A549 (cell line): ENCODE measurements at regions not wholly inside any gene's neighbourhood (a gene's known extent, or its start where the extent isn't known, plus 50 kb on each side); places are given as distances from the start of the nearest gene placed in this dataset.
"Not testable (repeated sequence)": the region's sequence is repeated elsewhere in the genome, so short reads cannot be mapped to it uniquely, and the experiment has no call there.

Source experiments
- ATAC-seq, 2 experiments: fragments of 200-7000 bp in 1 of 2; fragments of >200 bp in 1 of 2; cut with Nextera tagmentation in 1 of 2; cut with Tn5 transposase in 1 of 2; 3 replicates each; pipeline versions ENCODE4 v1.8.0 to v1.9.1; 2018 to 2020; ENCODE audit warnings: mild to moderate bottlenecking in 1 of 2, moderate library complexity in 1 of 2
- CTCF ChIA-PET: fragments of 300-600 bp; sonication (Branson Sonifier 250); formaldehyde crosslinking; extraction: SDS; loops from one replicate; lab custom pipeline; 2021; ENCODE audit warnings: antibody characterized with exemption, inconsistent platforms; lab: Yijun Ruan, JAX
- POLR2A ChIA-PET: fragments of 350-600 bp; formaldehyde crosslinking; extraction: SDS; loops from one replicate; lab custom pipeline; 2021; ENCODE audit warnings: antibody characterized with exemption, inconsistent platforms; lab: Yijun Ruan, JAX
- DNase-seq, 2 experiments: peaks; one replicate each; pipeline versions ENCODE4 v3.0.0 to v3.0.0-alpha.2; 2011 to 2016; ENCODE audit warnings: low read depth in 1 of 2, low spot score in 1 of 2
- FAIRE-seq: peaks from 2 replicates; lab custom pipeline; 2011; peaks lifted over from hg19 to GRCh38; lab: Jason Lieb, UNC
- H3K27ac ChIP-seq, 2 experiments: fragments of >200 bp; sonication (Bioruptor Twin); formaldehyde crosslinking; 3 replicates each; pipeline ENCODE4 v1.5.1; 2016 to 2017
- H3K4me1 ChIP-seq: fragments of >200 bp; sonication (Bioruptor Twin); formaldehyde crosslinking; 3 replicates; pipeline ENCODE4 v1.6.1; 2016
- H3K4me2 ChIP-seq: fragments of >200 bp; sonication (Bioruptor Twin); formaldehyde crosslinking; 3 replicates; pipeline ENCODE4 v1.6.1; 2016
- H3K4me3 ChIP-seq: fragments of >200 bp; sonication (Bioruptor Twin); formaldehyde crosslinking; 3 replicates; pipeline ENCODE4 v1.5.1; 2016
- H3K9me3 ChIP-seq: fragments of >200 bp; sonication (Bioruptor Twin); formaldehyde crosslinking; 3 replicates; pipeline ENCODE4 v1.6.1; 2016
- BCL3 ChIP-seq: fragments of >200 bp; sonication (Bioruptor Twin); formaldehyde crosslinking; IDR thresholded peaks from 3 replicates; pipeline ENCODE4 v1.6.1; 2016
- BHLHE40 ChIP-seq: IDR thresholded peaks from 2 replicates; pipeline ENCODE4 v1.6.1; 2012; ENCODE audit warnings: low read depth, low read length, inconsistent platforms
- CEBPB ChIP-seq, 2 experiments: fragments of >200 bp in 1 of 2; sonication (Bioruptor Twin) in 1 of 2; formaldehyde crosslinking in 1 of 2; IDR thresholded peaks; 2 replicates each; pipeline ENCODE4 v1.6.1; 2012 to 2016
- CHD2 ChIP-seq: fragments of 150-350 bp; IDR thresholded peaks from 2 replicates; pipeline ENCODE4 v1.6.1; 2014; ENCODE audit warnings: low read length; ENCODE audit not compliant: partially characterized antibody
- CHD4 ChIP-seq: fragments of 200-600 bp; sonication (generic); IDR thresholded peaks from 2 replicates; pipeline ENCODE4 v1.6.1; 2016; ENCODE audit warnings: antibody characterized with exemption, mild to moderate bottlenecking, borderline replicate concordance
- CTCF ChIP-seq: fragments of >200 bp; sonication (Bioruptor Twin); formaldehyde crosslinking; IDR thresholded peaks from 3 replicates; pipeline ENCODE4 v1.5.1; 2016
- E2F6 ChIP-seq: IDR thresholded peaks from 2 replicates; pipeline ENCODE4 v1.6.1; 2012; ENCODE audit warnings: low read depth, borderline replicate concordance
- EP300 ChIP-seq, 2 experiments: fragments of >200 bp; sonication (Bioruptor Twin); formaldehyde crosslinking; IDR thresholded peaks; 2 replicates in 1 of 2; 3 replicates in 1 of 2; pipeline ENCODE4 v1.6.1; 2016 to 2017
- FOXS1 ChIP-seq: fragments of 250-450 bp; sonication (Bioruptor Pico); IDR thresholded peaks from 2 replicates; pipeline ENCODE4 v1.5.0; 2020; ENCODE audit warnings: mild to moderate bottlenecking, moderate library complexity
- HDAC2 ChIP-seq: fragments of 200-600 bp; sonication (generic); IDR thresholded peaks from 2 replicates; pipeline ENCODE4 v1.6.1; 2016
- HOXA7 ChIP-seq: fragments of 250-450 bp; sonication (Bioruptor Pico); IDR thresholded peaks from 2 replicates; pipeline ENCODE4 v1.5.0; 2020; ENCODE audit warnings: mild to moderate bottlenecking, moderate library complexity
- HOXB13 ChIP-seq: fragments of 250-450 bp; sonication (Bioruptor Pico); IDR thresholded peaks from 2 replicates; pipeline ENCODE4 v1.5.0; 2020; ENCODE audit warnings: low read depth, mild to moderate bottlenecking, moderate library complexity
- HOXB5 ChIP-seq: fragments of 250-450 bp; sonication (Bioruptor Pico); IDR thresholded peaks from 2 replicates; pipeline ENCODE4 v1.5.0; 2020; ENCODE audit warnings: mild to moderate bottlenecking, moderate library complexity
- JUNB ChIP-seq: fragments of >200 bp; sonication (Bioruptor Twin); formaldehyde crosslinking; IDR thresholded peaks from 2 replicates; pipeline ENCODE4 v1.6.1; 2016
- KDM1A ChIP-seq: fragments of 200-600 bp; sonication (generic); IDR thresholded peaks from 2 replicates; pipeline ENCODE4 v1.6.1; 2016; ENCODE audit warnings: low read depth, mild to moderate bottlenecking
- MAFK ChIP-seq: fragments of 450-650 bp; IDR thresholded peaks from 2 replicates; pipeline ENCODE4 v1.6.1; 2014; ENCODE audit not compliant: partially characterized antibody
- MAZ ChIP-seq: fragments of 150-350 bp; IDR thresholded peaks from 2 replicates; pipeline ENCODE4 v1.6.1; 2014; ENCODE audit warnings: antibody characterized with exemption, low read depth, low read length, borderline replicate concordance
- NFE2L2 ChIP-seq: fragments of 150-350 bp; conservative IDR thresholded peaks from 2 replicates; pipeline ENCODE4 v1.6.1; 2014; ENCODE audit warnings: low read length
- RAD21 ChIP-seq, 2 experiments: fragments of >200 bp in 1 of 2; sonication (Bioruptor Twin) in 1 of 2; formaldehyde crosslinking in 1 of 2; IDR thresholded peaks in 1 of 2; conservative IDR thresholded peaks in 1 of 2; 2 replicates in 1 of 2; 3 replicates in 1 of 2; pipeline ENCODE4 v1.6.1; 2012 to 2018; ENCODE audit warnings: inconsistent platforms in 1 of 2
- RARB ChIP-seq: fragments of 250-450 bp; sonication (Bioruptor Pico); IDR thresholded peaks from 2 replicates; pipeline ENCODE4 v1.8.0; 2021; ENCODE audit warnings: mild to moderate bottlenecking, moderate library complexity
- RNF2 ChIP-seq: fragments of 200-600 bp; sonication (generic); IDR thresholded peaks from 2 replicates; pipeline ENCODE4 v1.6.1; 2016; ENCODE audit warnings: low read depth, mild to moderate bottlenecking, antibody characterized with exemption, moderate library complexity, borderline replicate concordance
- SMC3 ChIP-seq: fragments of >200 bp; sonication (Bioruptor Twin); formaldehyde crosslinking; IDR thresholded peaks from 3 replicates; pipeline ENCODE4 v1.6.1; 2018; ENCODE audit warnings: inconsistent platforms
- USF2 ChIP-seq: fragments of 450-650 bp; IDR thresholded peaks from 2 replicates; pipeline ENCODE4 v1.6.1; 2014; ENCODE audit warnings: antibody characterized with exemption
- ZC3H11A ChIP-seq: fragments of 450-650 bp; IDR thresholded peaks from 2 replicates; pipeline ENCODE4 v1.6.1; 2014; ENCODE audit warnings: antibody characterized with exemption, mild to moderate bottlenecking
- WGBS: methylation state at CpG from one replicate; pipeline ENCODE4 v1.1.6; 2017; ENCODE audit errors: missing lambda C conversion rate; 5-methylcytosine and 5-hydroxymethylcytosine counted together

GRCh38 chr2:88880441-88880953 is 189.0 kb downstream of the RPIA start:
- ChIA-PET CTCF (interaction anchor here (0.6 to 2.8 kb wide), 31 partner anchors 9 to 275 kb away, joined by 3 to 29 read pairs (median 4); no protein-coding TSS in a partner anchor), POLR2A (no interaction called here)
- Histone ChIP-seq H3K9me3 (no peaks in the 10 kb centered on the region), H3K4me1 (0 out of 3 replicates have a peak, but pooled peaks cover 2% of the 10 kb centered on the region)
- peak; percentile 88 for FAIRE-seq
- TF ChIP-seq RAD21 (conservative IDR thresholded peaks at IDR 0.05 in 1 of 2, IDR thresholded peaks at IDR 0.05 in 1 of 2) (peak; percentile 66 to 73), SMC3 (peak; percentile 78), JUNB (no peak), CTCF (peak; percentile 84)
- TF ChIP-seq, all 56 proteins: peak for 3
- WGBS = 5% methylated on average over 11 of the region's 11 CpGs
- peak; percentile 82 to 92; a peak in 5 of 6 replicates for ATAC-seq
- Histone ChIP-seq H3K4me3 (no peak overlapping the region), H3K27ac (no peak overlapping the region), H3K4me2 (no peak overlapping the region)
- DNase-seq = peak; percentile 43 to 65

GRCh38 chr2:88885275-88885674 is 193.8 kb downstream of the RPIA start:
- no peak overlapping the region for H3K27ac ChIP-seq
- no peaks in the 10 kb centered on the region for H3K9me3 ChIP-seq
- no peak overlapping the region for H3K4me3 ChIP-seq
- H3K4me1 ChIP-seq = 0 out of 3 replicates have a peak, but pooled peaks cover 2% of the 10 kb centered on the region
- FAIRE-seq (no peak), DNase-seq (no peak), ATAC-seq (no peak)
- CTCF ChIA-PET = interaction anchor here (1.2 to 4.4 kb wide), 2 partner anchors 11 to 19 kb away, joined by 5 to 19 read pairs; no protein-coding TSS in a partner anchor
- whole genome bisulfite sequencing = 9% methylated on average over 3 of the region's 3 CpGs
- POLR2A ChIA-PET = no interaction called here
- H3K4me2 ChIP-seq = no peak overlapping the region
- no peak for TF ChIP-seq MAFK
- no peak for TF ChIP-seq EP300 (IDR thresholded peaks at IDR 0.05)
- TF ChIP-seq NFE2L2 = no peak
- no peak for TF ChIP-seq RARB
- no peak for TF ChIP-seq CEBPB (IDR thresholded peaks at IDR 0.05)
- TF ChIP-seq E2F6 = no peak

- DNase-seq (no peak), FAIRE-seq (no peak), ATAC-seq (no peak)
- CTCF ChIA-PET = interaction anchor here (1.2 to 4.4 kb wide), 2 partner anchors 12 to 18 kb away, joined by 5 to 19 read pairs; no protein-coding TSS in a partner anchor
- TF ChIP-seq KDM1A = no peak
- no peak for TF ChIP-seq SMC3
- no peak for TF ChIP-seq BCL3
- TF ChIP-seq RARB = no peak
- no peak for TF ChIP-seq RNF2
- no peak for TF ChIP-seq HOXB13 (CRISPR knock-in tag)
- TF ChIP-seq HDAC2 = no peak
- no peak for TF ChIP-seq ZC3H11A
- TF ChIP-seq MAZ = no peak
- no peak for TF ChIP-seq BHLHE40
- no peak for TF ChIP-seq USF2
- no peak for TF ChIP-seq FOXS1 (CRISPR knock-in tag)
- no peak for TF ChIP-seq HOXA7
- TF ChIP-seq CHD4 = no peak
- TF ChIP-seq CHD2 = no peak
- TF ChIP-seq HOXB5 (CRISPR knock-in tag) = no peak
- 28% methylated on average over 11 of the region's 11 CpGs for WGBS
- Histone ChIP-seq H3K4me2 (no peak overlapping the region), H3K9me3 (no peaks in the 10 kb centered on the region), H3K4me3 (no peak overlapping the region), H3K4me1 (no peaks in the 10 kb centered on the region), H3K27ac (no peak overlapping the region)
- POLR2A ChIA-PET = no interaction called here
Measured at GRCh38 chr2:88885679-88886416, 194.4 kb downstream of the RPIA start.

- CTCF ChIA-PET = interaction anchor here (2.0 kb wide), 1 partner anchor 16 kb away, joined by 9 read pairs; no protein-coding TSS in a partner anchor
- H3K9me3 ChIP-seq, DNase-seq, H3K4me1 ChIP-seq, H3K4me3 ChIP-seq, ATAC-seq, H3K27ac ChIP-seq, POLR2A ChIA-PET, H3K4me2 ChIP-seq: not testable (repeated sequence)
- FAIRE-seq = peak; percentile 18
- 18% methylated on average over 5 of the region's 5 CpGs for WGBS
Measured at GRCh38 chr2:88887466-88887865, 196.0 kb downstream of the RPIA start.
